GM18867 (cell line): ENCODE measurements at regions not wholly inside any gene's neighbourhood (a gene's known extent, or its start where the extent isn't known, plus 50 kb on each side); places are given as distances from the start of the nearest gene placed in this dataset.

Source experiments
- ATAC-seq: cut with Tn5 transposase; IDR thresholded peaks from one replicate; pipeline ENCODE4 v1.9.1; 2021; ENCODE audit warnings: mild to moderate bottlenecking, moderate library complexity; ENCODE audit not compliant: unreplicated experiment

- no peak for ATAC-seq
Observed at GRCh38 chr11:131295986-131296385, 74.4 kb upstream of the NTM start.

GRCh38 chr11:131297441-131297840, 73.0 kb upstream of the NTM start:
- ATAC-seq: no peak

- no peak for ATAC-seq
Observed at GRCh38 chr11:131299598-131300438, 70.6 kb upstream of the NTM start.

GRCh38 chr11:131300439-131300717, 70.0 kb upstream of the NTM start:
- no peak for ATAC-seq

GRCh38 chr11:131301306-131301705, 69.1 kb upstream of the NTM start:
- no peak for ATAC-seq

GRCh38 chr11:131302836-131303235, 67.6 kb upstream of the NTM start:
- no peak for ATAC-seq

- no peak for ATAC-seq
Observed at GRCh38 chr11:131303611-131304119, 66.8 kb upstream of the NTM start.

- no peak for ATAC-seq
Observed at GRCh38 chr11:131305005-131305404, 65.4 kb upstream of the NTM start.

- ATAC-seq: no peak
Observed at GRCh38 chr11:131307506-131307905, 62.9 kb upstream of the NTM start.

GRCh38 chr11:131309776-131310175, 60.6 kb upstream of the NTM start:
- no peak for ATAC-seq

GRCh38 chr11:131311776-131312514, 58.5 kb upstream of the NTM start:
- no peak for ATAC-seq
